Stimulated activated CD4-positive, alpha-beta T cell treated with anti-CD3 and anti-CD28 coated beads, Interleukin-2, amount 100 ng/mL, for 48 hours (primary cell): ENCODE measurements at regions not wholly inside any gene's neighbourhood (a gene's known extent, or its start where the extent isn't known, plus 50 kb on each side); places are given as distances from the start of the nearest gene placed in this dataset.

Experiments used
- DNase-seq, 2 donors: peaks; one replicate each; pipeline ENCODE4 v3.0.0-alpha.2; 2020

GRCh38 chr14:54094765-54095164 lies 138.1 kb upstream of the BMP4 start:
- no peak for DNase-seq

DNA sequence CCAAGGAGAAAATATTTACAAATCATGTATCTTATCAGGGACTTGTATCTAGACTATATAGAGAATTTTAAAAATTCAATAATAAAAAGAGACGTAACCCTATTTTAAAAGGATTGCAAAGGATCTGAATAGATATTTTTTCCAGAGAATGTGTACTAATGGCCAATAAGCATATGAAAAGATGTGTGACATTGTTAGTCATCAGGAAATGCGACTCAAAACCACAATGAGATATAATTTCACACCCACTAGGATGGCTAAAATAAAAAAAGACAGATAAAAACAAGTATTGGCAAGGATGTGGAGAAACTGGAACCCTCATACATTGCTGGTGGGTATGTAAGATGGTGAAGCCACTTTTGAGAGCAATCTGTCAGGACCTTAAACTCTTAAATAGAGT lies 141.9 kb upstream of the BMP4 start:
- DNase-seq: no peak

GRCh38 chr14:54102051-54102456 lies 145.4 kb upstream of the BMP4 start:
- DNase-seq: no peak

GRCh38 chr14:54102530-54102929 lies 145.9 kb upstream of the BMP4 start:
- DNase-seq: no peak

DNA sequence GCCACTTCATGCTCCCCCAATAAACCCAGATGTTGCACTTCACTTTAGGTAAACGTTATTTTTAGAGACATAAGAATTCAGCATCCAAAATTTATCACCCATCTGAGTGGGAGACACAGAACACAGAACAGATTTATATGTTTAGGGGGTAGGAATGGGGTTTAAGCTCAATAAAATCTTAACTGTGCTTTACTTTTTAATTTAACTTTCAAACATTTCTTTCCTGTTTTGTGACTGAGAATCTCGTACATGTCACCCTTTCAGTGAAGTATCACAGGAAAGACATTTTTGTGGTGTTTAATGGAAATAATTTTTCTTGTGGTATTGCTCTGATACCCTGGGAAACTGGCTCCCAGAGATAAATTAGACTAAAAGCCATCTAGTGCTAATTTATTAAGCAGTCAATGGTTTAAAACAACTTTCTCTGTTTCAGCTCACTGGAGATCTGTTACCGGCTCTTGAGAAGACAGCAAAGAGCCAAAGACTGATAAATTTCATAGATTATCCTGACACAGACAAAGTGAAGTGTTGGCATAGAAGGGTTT lies 148.0 kb upstream of the BMP4 start:
- no peak for DNase-seq

- no peak for DNase-seq
These were observed 148.8 kb upstream of the BMP4 start for GRCh38 chr14:54105406-54105805.

DNA sequence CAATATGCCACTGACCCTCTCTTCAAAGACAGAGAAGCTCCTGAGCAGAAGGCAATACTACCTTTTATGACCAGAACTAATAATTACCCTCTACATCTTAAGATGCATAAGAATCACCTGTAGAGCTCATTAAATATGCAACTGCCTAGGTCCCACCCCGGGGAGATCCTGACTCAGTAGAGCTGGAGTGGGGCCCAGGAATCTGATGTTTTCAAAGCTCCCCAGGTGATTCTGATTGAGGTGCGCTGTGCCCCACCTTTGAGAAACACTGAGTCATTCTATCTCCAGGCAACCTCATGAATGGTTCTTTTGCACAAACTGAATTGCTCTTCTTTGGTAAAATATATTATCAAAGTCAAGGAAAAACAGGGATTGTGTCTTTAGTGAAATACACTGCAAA lies 149.3 kb upstream of the BMP4 start:
- DNase-seq: no peak

- DNase-seq: no peak
These were observed 150.2 kb upstream of the BMP4 start for GRCh38 chr14:54106661-54107377.

DNA sequence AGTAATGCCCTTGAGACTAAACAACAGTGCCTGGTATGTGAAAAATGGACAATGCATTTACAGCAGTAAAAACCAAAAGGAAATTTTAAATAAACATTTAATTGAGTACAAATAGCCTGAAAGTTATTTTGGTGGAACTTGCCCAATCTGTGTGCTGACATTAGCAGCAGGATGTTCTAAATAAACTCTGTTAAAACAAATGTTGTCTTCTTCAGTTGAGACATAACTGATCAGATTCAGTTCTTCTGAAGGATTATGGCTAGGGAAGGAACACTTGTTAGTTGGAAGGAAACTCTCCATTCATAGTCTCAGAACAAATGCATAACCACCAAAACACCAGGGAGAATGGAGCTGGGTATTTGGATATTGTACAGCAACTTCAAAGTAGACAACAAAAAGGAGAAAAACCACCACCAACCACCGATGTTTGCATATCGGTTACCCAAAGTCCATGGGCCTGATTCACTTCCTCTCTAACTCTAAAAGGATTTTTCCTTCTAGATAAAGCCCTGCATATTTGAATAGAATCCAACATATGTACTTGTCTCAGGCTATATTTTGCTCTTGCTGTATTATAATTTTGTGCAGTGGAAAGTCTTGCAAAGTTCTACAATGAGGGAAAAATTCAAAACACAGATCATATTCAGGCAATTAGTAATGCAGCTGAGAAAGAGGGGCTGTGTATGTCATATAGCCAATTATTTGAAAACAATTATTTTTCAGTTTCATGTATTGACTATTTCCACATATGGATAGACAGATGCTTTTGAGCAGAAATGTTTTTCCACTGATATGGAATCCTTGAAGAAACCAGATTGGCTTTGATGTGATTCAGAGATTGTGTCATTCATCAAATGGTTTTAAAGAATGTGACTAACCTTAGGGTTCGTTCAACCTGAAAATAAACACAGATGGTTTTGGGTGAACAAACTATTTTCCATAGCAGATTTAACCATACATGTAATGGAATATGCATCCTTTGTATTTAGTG lies 152.2 kb upstream of the BMP4 start:
- no peak for DNase-seq

- no peak for DNase-seq
These were observed 153.0 kb upstream of the BMP4 start for GRCh38 chr14:54109521-54110120.

GRCh38 chr14:54114941-54115340 lies 158.3 kb upstream of the BMP4 start:
- no peak for DNase-seq

DNA sequence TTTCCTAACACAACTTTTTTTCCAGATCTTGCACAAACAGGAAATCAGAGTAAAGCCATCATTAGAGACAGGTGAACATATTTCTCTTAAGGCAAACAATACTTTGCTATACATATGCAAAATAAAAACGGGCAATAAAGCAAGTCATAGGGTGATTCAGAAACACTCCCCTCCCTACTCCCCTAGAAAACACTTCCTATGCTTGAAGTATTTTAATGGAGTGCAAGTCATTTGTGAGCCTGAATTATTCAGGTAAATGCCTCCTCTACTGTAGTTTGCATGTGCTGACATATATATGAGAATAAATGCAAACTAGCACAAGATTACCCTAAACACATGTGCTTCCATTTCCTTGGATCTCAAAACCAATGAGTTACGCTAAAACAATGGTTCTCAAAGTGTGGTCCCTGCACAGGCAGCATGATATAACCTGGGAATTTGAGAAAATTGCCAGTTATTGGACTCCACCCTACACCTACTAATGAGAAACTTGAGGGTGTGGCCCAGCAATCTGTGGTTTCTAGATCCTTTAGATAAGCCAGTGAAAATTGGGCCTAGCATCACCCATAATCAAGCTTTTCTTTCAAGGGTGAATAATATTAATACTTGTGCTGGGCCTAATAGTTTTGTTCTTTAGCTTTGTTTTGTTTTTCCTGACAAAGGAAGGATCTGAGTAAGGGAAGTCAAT lies 159.7 kb upstream of the BMP4 start:
- DNase-seq: no peak

- no peak for DNase-seq
These were observed 160.3 kb upstream of the BMP4 start for GRCh38 chr14:54116972-54117371.

- no peak for DNase-seq
These were observed 160.8 kb upstream of the BMP4 start for GRCh38 chr14:54117396-54117795.

DNA sequence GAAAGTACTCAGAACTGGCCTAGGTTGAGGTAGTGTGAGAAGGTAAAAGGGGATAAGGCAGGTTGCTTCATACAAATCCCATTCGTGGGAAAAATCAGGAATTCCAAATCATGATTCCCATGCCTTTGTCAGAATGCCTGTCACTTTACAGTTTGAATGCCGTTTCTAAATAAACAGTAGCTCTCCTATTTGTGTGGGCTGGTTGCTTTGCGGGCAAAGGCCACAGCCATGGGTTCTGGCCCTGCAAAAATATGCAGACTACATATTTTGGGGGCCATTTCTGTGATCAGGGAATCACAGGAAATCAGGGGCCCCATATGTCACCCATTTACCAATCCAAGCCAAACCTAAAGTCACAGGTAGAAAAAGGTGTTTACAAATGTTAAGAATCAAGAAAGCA lies 161.3 kb upstream of the BMP4 start:
- DNase-seq: no peak

- DNase-seq: no peak
These were observed 163.6 kb upstream of the BMP4 start for GRCh38 chr14:54120260-54120659.

DNA sequence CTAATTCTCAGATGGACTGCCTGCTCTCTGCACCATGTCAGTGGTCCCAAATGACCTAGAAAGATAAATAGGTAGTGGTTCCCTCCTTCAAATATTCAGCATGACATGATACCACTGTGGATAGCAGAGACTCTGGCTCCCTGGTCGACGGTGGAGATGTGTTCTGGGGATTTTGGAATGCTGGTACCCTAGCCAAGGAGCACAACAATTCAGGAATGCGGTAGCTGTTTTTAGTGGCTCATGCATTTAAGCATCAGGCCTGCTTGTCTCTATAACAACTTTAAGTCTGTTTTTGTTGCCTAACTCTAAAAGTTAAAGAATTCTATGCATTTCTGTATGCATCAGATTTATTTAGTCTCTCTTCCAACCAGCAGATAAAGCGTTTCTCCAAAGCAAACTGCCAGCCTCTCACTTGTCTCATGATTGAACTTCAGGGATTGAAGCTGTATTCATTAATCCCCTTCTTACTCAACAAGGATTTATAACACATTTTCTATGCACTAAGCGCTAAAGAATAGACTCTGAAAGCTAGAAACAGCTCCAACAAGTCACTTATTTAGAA lies 164.9 kb upstream of the BMP4 start:
- no peak for DNase-seq

DNA sequence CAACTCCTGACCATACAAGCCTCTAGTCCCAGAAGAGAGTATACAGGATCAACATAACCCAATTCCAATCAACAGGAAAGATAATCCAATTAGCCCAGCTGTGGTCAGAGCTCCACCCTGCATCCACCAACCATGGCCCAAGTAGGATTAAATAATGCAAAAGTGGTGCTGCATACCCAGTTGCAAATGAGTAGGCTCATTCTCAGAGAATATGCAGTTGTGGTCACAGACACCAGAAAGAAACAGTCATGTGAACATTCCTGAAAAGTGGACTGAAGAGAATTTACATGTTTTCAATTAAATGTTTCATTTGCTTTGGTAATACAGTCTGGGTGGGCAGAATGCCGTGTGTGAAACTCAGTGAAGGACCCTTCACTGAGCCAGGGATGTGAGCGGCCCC lies 167.2 kb upstream of the BMP4 start:
- no peak for DNase-seq

DNA sequence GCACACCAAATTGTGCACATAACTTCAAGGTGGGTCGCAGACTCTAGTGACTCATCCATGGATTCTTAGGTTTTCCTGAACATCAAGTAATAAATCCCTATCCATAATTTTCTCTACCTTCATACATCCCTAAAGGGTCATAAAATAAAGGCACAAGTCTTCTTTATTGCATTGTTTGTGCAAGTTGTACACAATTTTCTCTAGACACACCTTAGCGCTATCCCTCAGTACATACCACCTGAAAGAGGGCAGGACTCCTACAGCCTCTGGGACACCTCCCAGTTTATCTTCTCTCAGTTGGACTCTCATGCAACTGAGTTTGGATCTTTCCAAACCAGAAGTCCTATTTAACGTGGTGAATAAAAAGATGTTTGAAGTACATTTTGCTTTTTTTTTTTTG lies 168.5 kb upstream of the BMP4 start:
- no peak for DNase-seq

- DNase-seq: no peak
These were observed 170.3 kb upstream of the BMP4 start for GRCh38 chr14:54126947-54127346.

GRCh38 chr14:54127526-54127925 lies 170.9 kb upstream of the BMP4 start:
- DNase-seq: no peak

- DNase-seq: no peak
These were observed 173.4 kb upstream of the BMP4 start for GRCh38 chr14:54129850-54130640.
